Ovary (tissue), 7 donors: ENCODE measurements at regions not wholly inside any gene's neighbourhood (a gene's known extent, or its start where the extent isn't known, plus 50 kb on each side); places are given as distances from the start of the nearest gene placed in this dataset.

Experiments
- DNase-seq, 5 donors: peaks; one replicate each; pipeline ENCODE4 v3.0.0-alpha.2; 2019 to 2020
- H3K27ac ChIP-seq, 2 donors: fragments of 200-600 bp; one replicate each; pipeline versions ENCODE4 v1.5.1 to v1.8.0; 2019 to 2022
- H3K27me3 ChIP-seq: fragments of 200-600 bp; one replicate; pipeline ENCODE4 v1.8.0; 2022
- H3K36me3 ChIP-seq: fragments of 200-600 bp; sonication (generic); one replicate; pipeline ENCODE4 v1.5.1; 2019
- H3K4me1 ChIP-seq: one replicate; pipeline ENCODE4 v1.8.1; 2013; ENCODE audit warnings: mild to moderate bottlenecking, moderate library complexity; ENCODE audit not compliant: insufficient read depth
- H3K4me3 ChIP-seq: fragments of 200-600 bp; sonication (generic); one replicate; pipeline ENCODE4 v1.5.1; 2017
- H3K9me3 ChIP-seq, 2 donors: fragments of 200-600 bp in 1 of 2; sonication (generic) in 1 of 2; one replicate each; pipeline versions ENCODE4 v1.5.1 to v1.8.1; 2013 to 2019; ENCODE audit warnings: mild to moderate bottlenecking in 1 of 2, moderate library complexity in 1 of 2
- CTCF ChIP-seq, 3 donors: fragments of 450-650 bp in 2 of 3; fragments of 200-600 bp in 1 of 3; IDR thresholded peaks; one replicate each; pipeline versions ENCODE4 v1.5.1 to v1.8.0; 2016 to 2022; ENCODE audit warnings: antibody characterized with exemption in 3 of 3, mild to moderate bottlenecking in 1 of 3
- EP300 ChIP-seq: sonication (generic); formaldehyde crosslinking; IDR thresholded peaks from one replicate; pipeline ENCODE4 v1.6.1; 2017; ENCODE audit warnings: antibody characterized with exemption
- POLR2A ChIP-seq: fragments of 450-650 bp; IDR thresholded peaks from one replicate; pipeline ENCODE4 v1.6.1; 2017; ENCODE audit warnings: antibody characterized with exemption, mild to moderate bottlenecking, moderate library complexity
- WGBS, 3 donors: extraction: QIAGEN DNeasy Blood & Tissue Kit in 1 of 3; methylation state at CpG; one replicate each; pipeline versions ENCODE4 v1.1.5 to v1.1.7; 2013 to 2017; 5-methylcytosine and 5-hydroxymethylcytosine counted together
- intact Hi-C, 4 donors: fragments of 100-400 bp; cut with DNase I; formaldehyde crosslinking; loops; one replicate each; pipeline versions ENCODE4 v1.11.0 to v1.15.1; 2022 to 2023
- donor health status: DM: no; HTN: no; CAD: no; lungs with moderate emphysema.
- donor health status: DM: no; HTN: no; CAD: no.
- donor health status: Bipolar disorder and iron deficiency.
- donor health status: DM: no; HTN: no; CAD: no.
- donor health status: DM: yes; HTN: yes; CAD: no.

DNA sequence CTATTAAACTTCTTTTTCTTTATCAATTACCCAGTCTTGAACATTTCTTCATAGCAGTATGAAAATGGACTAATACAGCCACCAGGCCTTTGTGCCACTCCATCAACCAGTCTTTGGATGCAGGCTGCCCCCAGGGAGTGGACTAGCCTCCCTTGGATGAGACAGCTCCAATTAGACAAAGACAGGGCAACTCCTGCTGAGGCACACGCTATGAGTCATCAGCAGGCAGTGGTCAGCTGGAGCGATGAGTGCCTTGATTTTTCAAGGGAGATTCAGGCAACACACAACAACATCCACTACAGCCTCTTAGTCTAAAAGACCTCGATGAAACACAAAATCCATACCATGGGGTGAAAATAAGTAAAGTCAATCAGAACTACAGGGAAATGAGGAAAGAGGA, 160.1 kb downstream of the ARRDC4 start:
- TF ChIP-seq CTCF (IDR thresholded peaks at IDR 0.05) (no peak), POLR2A (no peak), EP300 (no peak)
- Histone ChIP-seq H3K36me3 (no peaks in the 10 kb centered on the region), H3K27me3 (no peaks in the 10 kb centered on the region), H3K4me3 (no peak overlapping the region), H3K4me1 (no peaks in the 10 kb centered on the region), H3K27ac (no peak overlapping the region), H3K9me3 (no peaks in the 10 kb centered on the region)
- DNase-seq, result no peak
- 86 to 92% (median 90%) methylated on average over 3 of the region's 3 CpGs for WGBS, 3 donors
- intact Hi-C loops, result no loop called here

- intact Hi-C loops, result no loop called here
- Histone ChIP-seq H3K4me3 (no peak overlapping the region), H3K27ac (no peak overlapping the region), H3K4me1 (no peaks in the 10 kb centered on the region), H3K27me3 (no peaks in the 10 kb centered on the region), H3K9me3 (no peaks in the 10 kb centered on the region), H3K36me3 (no peaks in the 10 kb centered on the region)
- WGBS, 3 donors, result 25 to 29% (median 27%) methylated on average over 5 of the region's 5 CpGs
- TF ChIP-seq POLR2A (no peak), CTCF (IDR thresholded peaks at IDR 0.05) (no peak), EP300 (no peak)
- no peak for DNase-seq
Measured at GRCh38 chr15:98121536-98121935, 161.0 kb downstream of the ARRDC4 start.

DNA sequence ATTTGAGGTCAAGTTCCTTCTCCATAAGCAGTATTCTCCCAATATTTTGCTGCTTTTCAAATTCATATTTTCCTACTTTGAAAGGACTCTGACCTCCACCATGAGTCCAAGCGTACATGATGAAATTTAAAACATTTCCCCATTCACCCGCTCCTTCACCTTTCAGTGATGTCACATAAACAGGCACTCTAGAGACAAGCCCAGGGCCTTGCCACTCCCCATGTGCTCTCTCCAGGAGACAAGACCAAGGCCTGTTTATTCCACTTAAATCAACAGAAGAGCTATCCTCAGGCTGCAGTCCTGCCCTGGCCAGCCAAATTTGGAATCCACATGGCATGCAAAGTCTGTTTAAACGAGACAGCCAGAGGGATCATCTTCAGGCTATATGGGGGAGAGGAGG, 161.5 kb downstream of the ARRDC4 start:
- no peak for TF ChIP-seq POLR2A
- TF ChIP-seq CTCF (IDR thresholded peaks at IDR 0.05), result no peak
- TF ChIP-seq EP300, result no peak
- no peak overlapping the region for H3K4me3 ChIP-seq
- intact Hi-C loops, result no loop called here
- DNase-seq, result no peak
- H3K36me3 ChIP-seq, result no peaks in the 10 kb centered on the region
- H3K27ac ChIP-seq, result no peak overlapping the region
- no peaks in the 10 kb centered on the region for H3K4me1 ChIP-seq
- no peaks in the 10 kb centered on the region for H3K9me3 ChIP-seq
- 42 to 53% (median 47%) methylated on average over 3 of the region's 3 CpGs for WGBS, 3 donors
- no peaks in the 10 kb centered on the region for H3K27me3 ChIP-seq

DNA sequence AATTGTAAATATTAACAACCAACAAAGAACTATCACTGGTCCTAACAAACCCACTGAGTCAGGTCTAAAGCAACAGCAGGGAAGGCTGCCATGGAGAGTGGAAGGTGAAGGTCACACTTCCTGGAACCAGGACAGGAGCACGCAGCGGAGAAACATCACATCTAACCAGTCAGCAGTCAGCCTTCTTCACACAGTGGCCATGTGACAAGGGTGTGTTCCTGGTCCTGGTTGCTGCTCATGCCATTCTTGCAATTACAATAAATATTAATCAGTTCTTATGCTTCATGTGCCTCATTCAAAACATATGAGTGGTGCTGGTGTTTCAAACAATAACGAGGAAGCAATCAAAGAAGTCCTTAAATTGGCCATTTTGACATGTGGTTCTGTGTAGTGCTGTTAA, 162.8 kb downstream of the ARRDC4 start:
- DNase-seq, result no peak
- H3K4me3 ChIP-seq, result no peak overlapping the region
- H3K9me3 ChIP-seq, result no peaks in the 10 kb centered on the region
- H3K27me3 ChIP-seq, result no peaks in the 10 kb centered on the region
- no peaks in the 10 kb centered on the region for H3K36me3 ChIP-seq
- intact Hi-C loops, result no loop called here
- no peaks in the 10 kb centered on the region for H3K4me1 ChIP-seq
- 15 to 44% (median 25%) methylated on average over 3 of the region's 3 CpGs for WGBS, 3 donors
- no peak overlapping the region for H3K27ac ChIP-seq
- TF ChIP-seq CTCF (IDR thresholded peaks at IDR 0.05) (no peak), POLR2A (no peak), EP300 (no peak)

- Histone ChIP-seq H3K4me1 (no peaks in the 10 kb centered on the region), H3K4me3 (no peak overlapping the region), H3K27me3 (no peaks in the 10 kb centered on the region), H3K9me3 (no peaks in the 10 kb centered on the region), H3K36me3 (no peaks in the 10 kb centered on the region), H3K27ac (no peak overlapping the region)
- intact Hi-C loops, result no loop called here
- 61 to 70% (median 64%) methylated on average over 6 of the region's 6 CpGs for WGBS, 3 donors
- DNase-seq, result no peak
- no peak for TF ChIP-seq CTCF (IDR thresholded peaks at IDR 0.05)
- TF ChIP-seq EP300, result no peak
- TF ChIP-seq POLR2A, result no peak
Measured at GRCh38 chr15:98123834-98124233, 163.3 kb downstream of the ARRDC4 start.
